A549 (cell line): ENCODE measurements at regions not wholly inside any gene's neighbourhood (a gene's known extent, or its start where the extent isn't known, plus 50 kb on each side); places are given as distances from the start of the nearest gene placed in this dataset.

Source experiments
- ATAC-seq, 2 experiments: fragments of 200-7000 bp in 1 of 2; fragments of >200 bp in 1 of 2; cut with Nextera tagmentation in 1 of 2; cut with Tn5 transposase in 1 of 2; 3 replicates each; pipeline versions ENCODE4 v1.8.0 to v1.9.1; 2018 to 2020; ENCODE audit warnings: mild to moderate bottlenecking in 1 of 2, moderate library complexity in 1 of 2
- CTCF ChIA-PET: fragments of 300-600 bp; sonication (Branson Sonifier 250); formaldehyde crosslinking; extraction: SDS; loops from one replicate; lab custom pipeline; 2021; ENCODE audit warnings: antibody characterized with exemption, inconsistent platforms; lab: Yijun Ruan, JAX
- POLR2A ChIA-PET: fragments of 350-600 bp; formaldehyde crosslinking; extraction: SDS; loops from one replicate; lab custom pipeline; 2021; ENCODE audit warnings: antibody characterized with exemption, inconsistent platforms; lab: Yijun Ruan, JAX
- DNase-seq, 2 experiments: peaks; one replicate each; pipeline versions ENCODE4 v3.0.0 to v3.0.0-alpha.2; 2011 to 2016; ENCODE audit warnings: low read depth in 1 of 2, low spot score in 1 of 2
- FAIRE-seq: peaks from 2 replicates; lab custom pipeline; 2011; peaks lifted over from hg19 to GRCh38; lab: Jason Lieb, UNC
- H3K27ac ChIP-seq, 2 experiments: fragments of >200 bp; sonication (Bioruptor Twin); formaldehyde crosslinking; 3 replicates each; pipeline ENCODE4 v1.5.1; 2016 to 2017
- H3K4me1 ChIP-seq: fragments of >200 bp; sonication (Bioruptor Twin); formaldehyde crosslinking; 3 replicates; pipeline ENCODE4 v1.6.1; 2016
- H3K4me2 ChIP-seq: fragments of >200 bp; sonication (Bioruptor Twin); formaldehyde crosslinking; 3 replicates; pipeline ENCODE4 v1.6.1; 2016
- H3K4me3 ChIP-seq: fragments of >200 bp; sonication (Bioruptor Twin); formaldehyde crosslinking; 3 replicates; pipeline ENCODE4 v1.5.1; 2016
- H3K9me3 ChIP-seq: fragments of >200 bp; sonication (Bioruptor Twin); formaldehyde crosslinking; 3 replicates; pipeline ENCODE4 v1.6.1; 2016
- CEBPB ChIP-seq, 2 experiments: fragments of >200 bp in 1 of 2; sonication (Bioruptor Twin) in 1 of 2; formaldehyde crosslinking in 1 of 2; IDR thresholded peaks; 2 replicates each; pipeline ENCODE4 v1.6.1; 2012 to 2016
- ESRRA ChIP-seq: fragments of 150-350 bp; IDR thresholded peaks from 2 replicates; pipeline ENCODE4 v1.6.1; 2014; ENCODE audit warnings: mild to moderate bottlenecking, low read length, borderline replicate concordance
- FOXS1 ChIP-seq: fragments of 250-450 bp; sonication (Bioruptor Pico); IDR thresholded peaks from 2 replicates; pipeline ENCODE4 v1.5.0; 2020; ENCODE audit warnings: mild to moderate bottlenecking, moderate library complexity
- HOXA7 ChIP-seq: fragments of 250-450 bp; sonication (Bioruptor Pico); IDR thresholded peaks from 2 replicates; pipeline ENCODE4 v1.5.0; 2020; ENCODE audit warnings: mild to moderate bottlenecking, moderate library complexity
- HOXB13 ChIP-seq: fragments of 250-450 bp; sonication (Bioruptor Pico); IDR thresholded peaks from 2 replicates; pipeline ENCODE4 v1.5.0; 2020; ENCODE audit warnings: low read depth, mild to moderate bottlenecking, moderate library complexity
- JUNB ChIP-seq: fragments of >200 bp; sonication (Bioruptor Twin); formaldehyde crosslinking; IDR thresholded peaks from 2 replicates; pipeline ENCODE4 v1.6.1; 2016
- KDM1A ChIP-seq: fragments of 200-600 bp; sonication (generic); IDR thresholded peaks from 2 replicates; pipeline ENCODE4 v1.6.1; 2016; ENCODE audit warnings: low read depth, mild to moderate bottlenecking
- MAFK ChIP-seq: fragments of 450-650 bp; IDR thresholded peaks from 2 replicates; pipeline ENCODE4 v1.6.1; 2014; ENCODE audit not compliant: partially characterized antibody
- MAZ ChIP-seq: fragments of 150-350 bp; IDR thresholded peaks from 2 replicates; pipeline ENCODE4 v1.6.1; 2014; ENCODE audit warnings: antibody characterized with exemption, low read depth, low read length, borderline replicate concordance
- NPAS2 ChIP-seq: fragments of 250-450 bp; sonication (Bioruptor Pico); IDR thresholded peaks from 2 replicates; pipeline ENCODE4 v1.8.0; 2022; ENCODE audit warnings: mild to moderate bottlenecking, moderate library complexity, borderline replicate concordance
- PHF8 ChIP-seq: fragments of 200-600 bp; sonication (generic); IDR thresholded peaks from 2 replicates; pipeline ENCODE4 v1.6.1; 2016; ENCODE audit warnings: low read depth, mild to moderate bottlenecking, antibody characterized with exemption, moderate library complexity, borderline replicate concordance
- RAD21 ChIP-seq, 2 experiments: fragments of >200 bp in 1 of 2; sonication (Bioruptor Twin) in 1 of 2; formaldehyde crosslinking in 1 of 2; IDR thresholded peaks in 1 of 2; conservative IDR thresholded peaks in 1 of 2; 2 replicates in 1 of 2; 3 replicates in 1 of 2; pipeline ENCODE4 v1.6.1; 2012 to 2018; ENCODE audit warnings: inconsistent platforms in 1 of 2
- RCOR1 ChIP-seq: fragments of 150-350 bp; IDR thresholded peaks from 2 replicates; pipeline ENCODE4 v1.6.1; 2014; ENCODE audit warnings: antibody characterized with exemption, low read length, low read depth
- TP53 ChIP-seq: fragments of 250-450 bp; sonication (Bioruptor Pico); IDR thresholded peaks from 2 replicates; pipeline ENCODE4 v1.5.0; 2021; ENCODE audit warnings: mild to moderate bottlenecking, moderate library complexity
- WGBS: methylation state at CpG from one replicate; pipeline ENCODE4 v1.1.6; 2017; ENCODE audit errors: missing lambda C conversion rate; 5-methylcytosine and 5-hydroxymethylcytosine counted together
- TF ChIP-seq, protein P1 (sequence below): IDR thresholded peaks from 2 replicates; pipeline ENCODE4 v1.6.1; 2012
- TF ChIP-seq, protein P2 (sequence below): fragments of 200-600 bp; sonication (generic); IDR thresholded peaks from 2 replicates; pipeline ENCODE4 v1.6.1; 2016; ENCODE audit warnings: antibody characterized with exemption, mild to moderate bottlenecking, moderate library complexity
- TF ChIP-seq, protein P3 (sequence below): fragments of 450-650 bp; IDR thresholded peaks from 2 replicates; pipeline ENCODE4 v1.6.1; 2014; ENCODE audit warnings: antibody characterized with exemption
- TF ChIP-seq, protein P4 (sequence below): IDR thresholded peaks from 2 replicates; pipeline ENCODE4 v1.6.1; 2012; ENCODE audit warnings: low read depth, borderline replicate concordance

DNA sequence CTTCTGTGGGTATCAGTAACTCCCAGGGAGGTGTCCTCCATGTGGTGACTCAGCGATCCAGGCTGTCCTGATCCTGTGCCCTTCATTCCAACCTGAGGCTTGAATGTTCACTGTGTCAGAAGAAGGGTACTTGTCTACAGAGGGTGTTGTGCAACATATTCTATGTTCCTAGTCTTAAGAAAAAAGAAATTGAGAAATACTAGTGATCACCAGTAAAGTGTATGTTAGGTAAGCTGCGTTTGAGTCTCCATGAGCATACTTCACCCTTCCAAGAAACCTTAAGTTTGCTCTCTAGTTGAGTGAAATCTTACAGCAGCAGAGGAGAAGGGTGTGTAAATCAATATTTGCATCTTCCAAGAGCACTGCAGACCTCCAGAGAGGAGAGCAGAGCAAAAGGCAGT is 122.2 kb upstream of the SLC24A5 start:
- FAIRE-seq, result no peak
- Histone ChIP-seq H3K4me3 (no peak overlapping the region), H3K4me2 (no peak overlapping the region), H3K27ac (no peak overlapping the region), H3K9me3 (no peaks in the 10 kb centered on the region), H3K4me1 (no peaks in the 10 kb centered on the region)
- CTCF ChIA-PET, result interaction anchor here (1.4 to 2.3 kb wide), 2 partner anchors 10 to 11 kb away, joined by 6 to 9 read pairs; no protein-coding TSS in a partner anchor
- ATAC-seq, result no peak
- DNase-seq, result no peak
- POLR2A ChIA-PET, result no interaction called here
- WGBS, result 7% methylated on average over 2 of the region's 2 CpGs
- TF ChIP-seq, protein P1, sequence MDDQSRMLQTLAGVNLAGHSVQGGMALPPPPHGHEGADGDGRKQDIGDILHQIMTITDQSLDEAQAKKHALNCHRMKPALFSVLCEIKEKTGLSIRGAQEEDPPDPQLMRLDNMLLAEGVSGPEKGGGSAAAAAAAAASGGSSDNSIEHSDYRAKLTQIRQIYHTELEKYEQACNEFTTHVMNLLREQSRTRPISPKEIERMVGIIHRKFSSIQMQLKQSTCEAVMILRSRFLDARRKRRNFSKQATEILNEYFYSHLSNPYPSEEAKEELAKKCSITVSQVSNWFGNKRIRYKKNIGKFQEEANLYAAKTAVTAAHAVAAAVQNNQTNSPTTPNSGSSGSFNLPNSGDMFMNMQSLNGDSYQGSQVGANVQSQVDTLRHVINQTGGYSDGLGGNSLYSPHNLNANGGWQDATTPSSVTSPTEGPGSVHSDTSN, result no peak
- TF ChIP-seq, protein P2, sequence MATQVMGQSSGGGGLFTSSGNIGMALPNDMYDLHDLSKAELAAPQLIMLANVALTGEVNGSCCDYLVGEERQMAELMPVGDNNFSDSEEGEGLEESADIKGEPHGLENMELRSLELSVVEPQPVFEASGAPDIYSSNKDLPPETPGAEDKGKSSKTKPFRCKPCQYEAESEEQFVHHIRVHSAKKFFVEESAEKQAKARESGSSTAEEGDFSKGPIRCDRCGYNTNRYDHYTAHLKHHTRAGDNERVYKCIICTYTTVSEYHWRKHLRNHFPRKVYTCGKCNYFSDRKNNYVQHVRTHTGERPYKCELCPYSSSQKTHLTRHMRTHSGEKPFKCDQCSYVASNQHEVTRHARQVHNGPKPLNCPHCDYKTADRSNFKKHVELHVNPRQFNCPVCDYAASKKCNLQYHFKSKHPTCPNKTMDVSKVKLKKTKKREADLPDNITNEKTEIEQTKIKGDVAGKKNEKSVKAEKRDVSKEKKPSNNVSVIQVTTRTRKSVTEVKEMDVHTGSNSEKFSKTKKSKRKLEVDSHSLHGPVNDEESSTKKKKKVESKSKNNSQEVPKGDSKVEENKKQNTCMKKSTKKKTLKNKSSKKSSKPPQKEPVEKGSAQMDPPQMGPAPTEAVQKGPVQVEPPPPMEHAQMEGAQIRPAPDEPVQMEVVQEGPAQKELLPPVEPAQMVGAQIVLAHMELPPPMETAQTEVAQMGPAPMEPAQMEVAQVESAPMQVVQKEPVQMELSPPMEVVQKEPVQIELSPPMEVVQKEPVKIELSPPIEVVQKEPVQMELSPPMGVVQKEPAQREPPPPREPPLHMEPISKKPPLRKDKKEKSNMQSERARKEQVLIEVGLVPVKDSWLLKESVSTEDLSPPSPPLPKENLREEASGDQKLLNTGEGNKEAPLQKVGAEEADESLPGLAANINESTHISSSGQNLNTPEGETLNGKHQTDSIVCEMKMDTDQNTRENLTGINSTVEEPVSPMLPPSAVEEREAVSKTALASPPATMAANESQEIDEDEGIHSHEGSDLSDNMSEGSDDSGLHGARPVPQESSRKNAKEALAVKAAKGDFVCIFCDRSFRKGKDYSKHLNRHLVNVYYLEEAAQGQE, result no peak
- TF ChIP-seq, protein P3, sequence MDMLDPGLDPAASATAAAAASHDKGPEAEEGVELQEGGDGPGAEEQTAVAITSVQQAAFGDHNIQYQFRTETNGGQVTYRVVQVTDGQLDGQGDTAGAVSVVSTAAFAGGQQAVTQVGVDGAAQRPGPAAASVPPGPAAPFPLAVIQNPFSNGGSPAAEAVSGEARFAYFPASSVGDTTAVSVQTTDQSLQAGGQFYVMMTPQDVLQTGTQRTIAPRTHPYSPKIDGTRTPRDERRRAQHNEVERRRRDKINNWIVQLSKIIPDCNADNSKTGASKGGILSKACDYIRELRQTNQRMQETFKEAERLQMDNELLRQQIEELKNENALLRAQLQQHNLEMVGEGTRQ, result no peak
- TF ChIP-seq TP53 (CRISPR knock-in tag) (no peak), ESRRA (no peak), RCOR1 (no peak), PHF8 (no peak), MAZ (no peak), HOXB13 (CRISPR knock-in tag) (no peak), NPAS2 (CRISPR knock-in tag) (no peak), HOXA7 (CRISPR knock-in tag) (no peak), RAD21 (conservative IDR thresholded peaks at IDR 0.05 in 1 of 2, IDR thresholded peaks at IDR 0.05 in 1 of 2) (no peak), CEBPB (IDR thresholded peaks at IDR 0.05) (no peak), KDM1A (no peak), JUNB (no peak)
- TF ChIP-seq, protein P4, sequence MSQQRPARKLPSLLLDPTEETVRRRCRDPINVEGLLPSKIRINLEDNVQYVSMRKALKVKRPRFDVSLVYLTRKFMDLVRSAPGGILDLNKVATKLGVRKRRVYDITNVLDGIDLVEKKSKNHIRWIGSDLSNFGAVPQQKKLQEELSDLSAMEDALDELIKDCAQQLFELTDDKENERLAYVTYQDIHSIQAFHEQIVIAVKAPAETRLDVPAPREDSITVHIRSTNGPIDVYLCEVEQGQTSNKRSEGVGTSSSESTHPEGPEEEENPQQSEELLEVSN, result no peak
- TF ChIP-seq, all 56 proteins: peak for 0

DNA sequence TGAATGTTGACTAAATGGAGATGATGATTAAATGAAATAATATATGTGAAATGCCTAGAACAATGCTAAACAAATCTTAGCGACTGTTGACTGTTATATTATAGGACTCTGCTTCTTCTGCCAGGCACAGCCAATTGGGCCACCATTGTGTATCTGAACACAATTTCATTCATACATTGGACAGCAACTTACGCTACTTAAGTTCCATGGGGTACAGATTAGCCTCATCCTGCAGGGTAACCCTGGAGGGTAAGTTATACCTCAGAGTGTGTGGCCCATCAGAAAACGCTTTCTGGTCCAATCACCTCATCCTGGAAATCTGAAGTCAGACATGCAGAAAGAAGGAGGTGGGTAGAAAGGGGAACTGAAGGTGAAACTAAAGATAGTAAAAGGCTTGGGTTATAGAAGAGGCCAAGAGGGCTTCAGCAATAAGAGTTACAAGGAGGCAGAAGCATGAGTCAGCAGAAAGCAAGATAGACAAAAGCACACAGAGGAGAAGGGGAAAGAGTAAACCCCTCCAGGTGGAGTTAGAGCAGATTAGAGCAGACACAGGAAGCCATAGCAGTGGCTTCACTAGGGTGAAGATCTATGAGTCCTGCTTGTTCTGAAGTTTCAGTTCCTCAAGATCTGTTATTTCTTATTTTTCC is 119.3 kb upstream of the SLC24A5 start:
- H3K4me3 ChIP-seq, result no peak overlapping the region
- CTCF ChIA-PET, result no interaction called here
- DNase-seq (no peak), FAIRE-seq (no peak), ATAC-seq (no peak)
- no peaks in the 10 kb centered on the region for H3K9me3 ChIP-seq
- TF ChIP-seq MAFK (peak; percentile 66), FOXS1 (CRISPR knock-in tag) (no peak), HOXA7 (CRISPR knock-in tag) (no peak)
- H3K4me2 ChIP-seq, result no peak overlapping the region
- no peaks in the 10 kb centered on the region for H3K4me1 ChIP-seq
- POLR2A ChIA-PET, result no interaction called here
- no peak overlapping the region for H3K27ac ChIP-seq
- 56% methylated on average over 3 of the region's 3 CpGs for WGBS
